GM21423 (cell line): ENCODE measurements at regions not wholly inside any gene's neighbourhood (a gene's known extent, or its start where the extent isn't known, plus 50 kb on each side); places are given as distances from the start of the nearest gene placed in this dataset.

Experiments used
- ATAC-seq: cut with Tn5 transposase; IDR thresholded peaks from one replicate; pipeline ENCODE4 v1.9.1; 2021; ENCODE audit warnings: mild to moderate bottlenecking, moderate library complexity; ENCODE audit not compliant: unreplicated experiment

GRCh38 chr18:71919211-71919610 lies 624.9 kb downstream of the CBLN2 start:
- no peak for ATAC-seq

- ATAC-seq, result no peak
Observed at GRCh38 chr18:71913641-71914040, 630.5 kb downstream of the CBLN2 start.

- ATAC-seq, result no peak
Observed at GRCh38 chr18:71902482-71902881, 641.7 kb downstream of the CBLN2 start.

GRCh38 chr18:71899707-71900472 lies 644.3 kb downstream of the CBLN2 start:
- ATAC-seq, result no peak

- ATAC-seq, result no peak
Observed at GRCh38 chr18:71899183-71899582, 645.0 kb downstream of the CBLN2 start.

- no peak for ATAC-seq
Observed at GRCh38 chr18:71887509-71887908, 656.6 kb downstream of the CBLN2 start.

- ATAC-seq, result no peak
Observed at GRCh38 chr18:71878226-71878625, 665.9 kb downstream of the CBLN2 start.

GRCh38 chr18:71873695-71874094 lies 670.4 kb downstream of the CBLN2 start:
- no peak for ATAC-seq

- ATAC-seq, result no peak
Observed at GRCh38 chr18:71865888-71866287, 678.3 kb downstream of the CBLN2 start.

- no peak for ATAC-seq
Observed at GRCh38 chr18:71850602-71851001, 693.5 kb downstream of the CBLN2 start.

GRCh38 chr18:71849407-71849806 lies 694.7 kb downstream of the CBLN2 start:
- ATAC-seq, result no peak

- ATAC-seq, result no peak
Observed at GRCh38 chr18:71846716-71847115, 697.4 kb downstream of the CBLN2 start.

GRCh38 chr18:71844814-71845213 lies 699.3 kb downstream of the CBLN2 start:
- ATAC-seq, result no peak

- ATAC-seq, result no peak
Observed at GRCh38 chr18:71842666-71843065, 701.5 kb downstream of the CBLN2 start.

GRCh38 chr18:71837547-71837946 lies 706.6 kb downstream of the CBLN2 start:
- ATAC-seq, result no peak

GRCh38 chr18:71832946-71833617 lies 711.1 kb downstream of the CBLN2 start:
- no peak for ATAC-seq

GRCh38 chr18:71831039-71831438 lies 713.1 kb downstream of the CBLN2 start:
- no peak for ATAC-seq

- no peak for ATAC-seq
Observed at GRCh38 chr18:71827301-71827700, 716.8 kb downstream of the CBLN2 start.

- no peak for ATAC-seq
Observed at GRCh38 chr18:71815305-71815704, 728.8 kb downstream of the CBLN2 start.

GRCh38 chr18:71809711-71810110 lies 734.4 kb downstream of the CBLN2 start:
- no peak for ATAC-seq

GRCh38 chr18:71808616-71809015 lies 735.5 kb downstream of the CBLN2 start:
- ATAC-seq, result no peak

- no peak for ATAC-seq
Observed at GRCh38 chr18:71807586-71807985, 736.6 kb downstream of the CBLN2 start.
